Stimulated activated CD4-positive, alpha-beta T cell treated with anti-CD3 and anti-CD28 coated beads, TNF-alpha, amount 100 ng/mL, for 48 hours (primary cell): ENCODE measurements at regions not wholly inside any gene's neighbourhood (a gene's known extent, or its start where the extent isn't known, plus 50 kb on each side); places are given as distances from the start of the nearest gene placed in this dataset.

Experiments used
- DNase-seq, 3 donors: peaks; one replicate each; pipeline ENCODE4 v3.0.0-alpha.2; 2020; ENCODE audit warnings: low read depth in 3 of 3

GRCh38 chr9:80078826-80079225 lies 507.1 kb downstream of the TLE4 start:
- DNase-seq: no peak

- DNase-seq: no peak
Measured at GRCh38 chr9:80077059-80077458, 505.3 kb downstream of the TLE4 start.

- no peak for DNase-seq
Measured at GRCh38 chr9:80076162-80076561, 504.4 kb downstream of the TLE4 start.

GRCh38 chr9:80074439-80074838 lies 502.7 kb downstream of the TLE4 start:
- DNase-seq: no peak

DNA sequence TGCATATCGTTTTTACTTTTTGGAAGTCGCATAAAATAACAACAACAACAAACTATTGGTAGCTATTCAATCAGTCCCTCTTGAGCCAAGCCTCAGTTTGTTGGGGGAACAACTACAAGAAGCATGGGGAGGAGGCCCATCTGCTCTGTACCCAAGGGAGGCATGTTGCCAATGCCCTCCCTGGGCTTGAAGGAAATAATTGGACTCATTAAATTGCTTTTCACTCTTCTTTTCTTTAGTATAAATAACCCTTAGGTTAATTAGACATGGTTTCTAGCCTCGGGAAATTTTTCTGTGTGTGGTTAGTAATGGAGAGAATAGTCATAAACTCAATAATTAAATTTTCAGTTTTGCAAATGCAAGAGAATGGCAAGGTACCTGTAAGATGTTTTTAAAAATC lies 500.7 kb downstream of the TLE4 start:
- no peak for DNase-seq

GRCh38 chr9:80070071-80070742 lies 498.4 kb downstream of the TLE4 start:
- no peak for DNase-seq

DNA sequence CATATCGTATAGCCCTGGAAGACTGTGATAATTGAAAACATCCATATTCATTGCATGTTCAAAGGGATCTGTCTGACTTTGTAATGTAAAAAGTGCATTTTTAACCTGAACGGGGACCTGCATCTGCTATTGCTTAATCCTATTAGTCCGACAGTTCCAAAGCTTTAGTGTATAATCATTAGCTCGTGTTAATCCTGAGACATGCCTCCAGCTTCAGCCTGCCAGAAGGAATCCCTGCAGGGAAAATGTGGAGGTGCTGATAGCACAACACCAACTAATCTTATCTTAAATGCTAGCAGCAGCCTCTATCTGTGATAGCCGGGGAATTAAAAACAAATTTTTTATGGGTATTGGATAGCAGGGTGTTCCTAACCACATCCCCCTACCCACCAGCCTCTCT lies 495.2 kb downstream of the TLE4 start:
- no peak for DNase-seq

DNA sequence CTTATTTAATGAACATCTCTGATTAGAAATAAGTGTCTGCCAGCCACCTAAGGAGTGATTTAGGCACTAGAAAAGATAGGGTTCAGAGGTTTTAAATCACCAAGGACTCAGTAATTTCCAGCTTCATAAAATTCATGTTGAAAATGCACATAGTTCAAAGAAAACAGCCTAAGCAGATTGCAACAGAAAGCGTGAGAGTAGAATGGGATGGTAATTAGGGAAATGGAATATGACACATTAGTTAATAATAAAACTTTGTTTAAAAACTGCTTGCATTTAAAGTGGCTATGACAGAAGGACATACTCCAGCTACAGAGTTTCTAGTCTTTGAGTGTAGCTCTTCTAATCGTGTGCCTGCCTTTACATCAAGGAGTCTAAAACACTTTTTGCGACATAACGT lies 490.8 kb downstream of the TLE4 start:
- no peak for DNase-seq

DNA sequence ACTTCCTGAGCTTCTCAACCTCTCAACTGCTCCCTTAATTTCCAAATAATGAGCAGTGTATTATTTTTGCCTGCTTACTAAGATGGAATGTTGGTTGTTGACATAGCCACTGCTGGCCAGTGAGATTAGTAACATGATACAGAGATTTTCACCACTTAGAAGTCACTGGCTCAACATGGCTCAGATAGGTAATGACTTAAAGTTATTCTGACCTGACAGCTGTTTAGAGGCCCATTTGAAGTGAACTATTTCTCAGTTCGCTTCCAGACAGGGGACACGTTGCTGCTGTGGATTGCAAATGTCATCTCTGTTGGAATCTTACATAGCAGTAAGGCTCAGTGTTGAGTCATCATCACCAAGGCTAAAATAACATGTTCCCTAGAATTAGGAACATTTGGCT lies 490.2 kb downstream of the TLE4 start:
- no peak for DNase-seq

- DNase-seq: no peak
Measured at GRCh38 chr9:80061096-80061495, 489.3 kb downstream of the TLE4 start.

GRCh38 chr9:80059979-80060378 lies 488.2 kb downstream of the TLE4 start:
- DNase-seq: no peak

DNA sequence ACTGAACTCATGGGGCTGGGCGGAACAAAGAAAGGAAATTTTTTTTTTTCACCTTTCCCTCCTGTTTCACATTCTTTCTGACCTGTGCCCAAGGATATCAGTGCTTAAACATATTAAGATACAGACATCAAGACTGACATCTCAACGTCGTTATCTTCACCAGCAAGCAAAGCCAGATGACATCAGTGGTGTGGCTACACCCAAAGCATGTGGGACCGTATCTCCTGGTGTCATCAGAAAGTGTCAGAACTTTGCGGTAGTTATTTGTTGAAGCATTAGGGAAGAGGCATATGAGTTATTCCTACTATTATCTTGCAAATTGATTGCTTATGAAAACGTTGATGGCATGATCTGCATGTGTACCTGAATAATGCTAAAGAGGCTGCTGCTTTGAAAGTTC lies 487.4 kb downstream of the TLE4 start:
- no peak for DNase-seq

GRCh38 chr9:80052830-80053229 lies 481.1 kb downstream of the TLE4 start:
- no peak for DNase-seq

- DNase-seq: no peak
Measured at GRCh38 chr9:80049096-80049782, 477.5 kb downstream of the TLE4 start.

DNA sequence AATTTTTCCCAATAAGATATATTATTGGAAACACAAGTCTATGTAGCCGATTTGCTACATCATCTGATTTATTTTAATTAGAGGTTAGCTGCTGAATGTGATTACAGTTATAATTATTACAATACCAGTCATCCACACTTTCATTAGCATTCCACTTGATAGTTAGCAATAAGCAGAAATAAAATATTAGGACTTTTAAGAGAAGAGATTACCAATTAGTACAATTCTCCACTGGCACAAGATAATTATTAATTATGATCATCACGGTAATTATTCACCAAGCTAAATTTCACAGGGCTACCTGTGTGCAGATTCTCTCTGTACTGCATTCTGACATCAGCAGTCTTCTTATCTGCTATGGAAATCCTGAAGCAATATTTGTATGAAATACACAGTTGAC lies 474.7 kb downstream of the TLE4 start:
- no peak for DNase-seq

- DNase-seq: no peak
Measured at GRCh38 chr9:80041821-80042220, 470.1 kb downstream of the TLE4 start.

GRCh38 chr9:80040457-80040856 lies 468.7 kb downstream of the TLE4 start:
- no peak for DNase-seq

DNA sequence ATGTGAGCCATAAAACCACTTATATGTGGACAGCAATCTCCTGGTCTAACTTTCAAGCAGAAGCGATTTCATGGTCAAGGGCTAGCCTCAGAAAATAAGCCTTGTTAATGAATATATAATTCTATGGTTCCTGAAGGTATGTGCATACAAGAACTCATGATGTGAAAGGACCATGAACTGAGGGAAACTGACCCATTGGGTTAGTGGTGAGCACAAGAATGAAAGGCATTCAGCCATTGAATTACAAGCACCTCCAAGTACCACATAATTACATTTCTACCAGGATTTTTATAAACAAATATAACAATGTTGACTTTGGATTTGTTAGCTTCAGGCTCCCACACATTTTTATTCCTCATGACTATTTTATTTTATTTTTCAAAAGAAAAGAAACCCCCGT lies 459.0 kb downstream of the TLE4 start:
- no peak for DNase-seq

- no peak for DNase-seq
Measured at GRCh38 chr9:80028501-80028900, 456.7 kb downstream of the TLE4 start.

- no peak for DNase-seq
Measured at GRCh38 chr9:80025796-80026520, 454.2 kb downstream of the TLE4 start.

- no peak for DNase-seq
Measured at GRCh38 chr9:80025131-80025530, 453.4 kb downstream of the TLE4 start.

DNA sequence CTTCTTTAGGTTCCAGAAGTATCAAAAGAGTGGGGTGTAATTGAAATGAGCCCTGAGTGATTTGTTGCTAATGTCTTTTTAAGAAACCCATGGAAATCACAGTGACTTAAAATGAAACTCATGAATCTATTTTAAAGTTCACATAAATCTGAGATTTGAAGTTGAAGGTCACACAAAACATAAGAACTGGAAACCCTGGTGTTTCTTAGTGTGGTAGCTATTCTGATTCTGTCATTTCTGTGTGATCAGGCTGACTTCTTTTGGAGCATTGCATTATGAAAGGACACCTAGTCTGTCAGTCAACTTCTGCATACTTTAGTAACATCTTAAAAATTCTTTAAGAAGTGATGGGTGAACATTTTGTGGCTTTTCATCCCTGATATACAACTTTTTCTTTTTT lies 448.8 kb downstream of the TLE4 start:
- DNase-seq: no peak

- no peak for DNase-seq
Measured at GRCh38 chr9:80020056-80020455, 448.3 kb downstream of the TLE4 start.
